ENCODE measurements at regions not wholly inside any gene's neighbourhood (a gene's known extent, or its start where the extent isn't known, plus 50 kb on each side); places are given as distances from the start of the nearest gene placed in this dataset.

DNA sequence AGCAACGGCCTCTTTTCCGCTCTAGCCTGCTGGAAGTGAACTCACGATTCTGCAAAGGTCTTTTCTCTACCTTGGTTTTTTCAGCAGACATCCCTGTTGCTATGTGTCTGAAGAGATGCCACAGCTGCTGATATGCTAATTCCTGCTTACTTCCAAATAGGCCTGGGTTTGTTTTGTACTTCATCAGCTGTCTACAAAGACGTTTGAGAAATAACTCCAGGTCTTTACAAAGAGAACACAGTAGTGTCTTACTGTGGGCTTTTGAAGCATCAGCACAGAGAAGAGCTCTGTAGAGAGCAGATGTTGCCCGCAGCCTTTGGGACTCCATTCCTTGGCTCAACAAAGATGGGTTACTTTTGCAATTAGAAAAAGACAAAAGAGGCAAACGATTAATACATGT is 1366.5 kb downstream of the AACS start:
- H3K4me3 ChIP-seq, result no peak overlapping the region
- no peak for DNase-seq (ENCODE audit: low spot score)
- no peak overlapping the region for H3K27ac ChIP-seq
- TF ChIP-seq, protein P1, sequence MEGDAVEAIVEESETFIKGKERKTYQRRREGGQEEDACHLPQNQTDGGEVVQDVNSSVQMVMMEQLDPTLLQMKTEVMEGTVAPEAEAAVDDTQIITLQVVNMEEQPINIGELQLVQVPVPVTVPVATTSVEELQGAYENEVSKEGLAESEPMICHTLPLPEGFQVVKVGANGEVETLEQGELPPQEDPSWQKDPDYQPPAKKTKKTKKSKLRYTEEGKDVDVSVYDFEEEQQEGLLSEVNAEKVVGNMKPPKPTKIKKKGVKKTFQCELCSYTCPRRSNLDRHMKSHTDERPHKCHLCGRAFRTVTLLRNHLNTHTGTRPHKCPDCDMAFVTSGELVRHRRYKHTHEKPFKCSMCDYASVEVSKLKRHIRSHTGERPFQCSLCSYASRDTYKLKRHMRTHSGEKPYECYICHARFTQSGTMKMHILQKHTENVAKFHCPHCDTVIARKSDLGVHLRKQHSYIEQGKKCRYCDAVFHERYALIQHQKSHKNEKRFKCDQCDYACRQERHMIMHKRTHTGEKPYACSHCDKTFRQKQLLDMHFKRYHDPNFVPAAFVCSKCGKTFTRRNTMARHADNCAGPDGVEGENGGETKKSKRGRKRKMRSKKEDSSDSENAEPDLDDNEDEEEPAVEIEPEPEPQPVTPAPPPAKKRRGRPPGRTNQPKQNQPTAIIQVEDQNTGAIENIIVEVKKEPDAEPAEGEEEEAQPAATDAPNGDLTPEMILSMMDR (IDR thresholded peaks at IDR 0.05), result no peak

DNA sequence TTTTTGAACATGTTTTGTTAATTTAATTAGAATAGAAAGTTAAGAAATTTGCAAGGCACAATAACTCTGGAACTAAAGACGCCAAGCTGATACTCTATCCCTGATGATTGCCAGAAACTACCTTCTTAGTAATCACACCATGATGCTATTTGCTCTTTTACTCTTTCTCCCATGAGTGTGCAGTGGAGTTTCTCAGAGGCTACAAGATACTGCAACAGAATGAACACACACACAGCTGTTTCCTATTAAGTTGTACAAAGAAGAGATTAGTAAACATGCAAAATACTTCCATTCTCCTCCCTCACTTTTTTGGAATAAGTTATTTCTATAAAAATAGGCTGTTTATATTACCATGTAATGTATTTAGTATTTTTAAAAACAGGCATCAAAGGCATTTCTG is 1367.5 kb downstream of the AACS start:
- Histone ChIP-seq H3K27ac (no peak overlapping the region), H3K4me3 (no peak overlapping the region)
- TF ChIP-seq, protein P1 (IDR thresholded peaks at IDR 0.05), result no peak
- DNase-seq (ENCODE audit: low spot score), result no peak

DNA sequence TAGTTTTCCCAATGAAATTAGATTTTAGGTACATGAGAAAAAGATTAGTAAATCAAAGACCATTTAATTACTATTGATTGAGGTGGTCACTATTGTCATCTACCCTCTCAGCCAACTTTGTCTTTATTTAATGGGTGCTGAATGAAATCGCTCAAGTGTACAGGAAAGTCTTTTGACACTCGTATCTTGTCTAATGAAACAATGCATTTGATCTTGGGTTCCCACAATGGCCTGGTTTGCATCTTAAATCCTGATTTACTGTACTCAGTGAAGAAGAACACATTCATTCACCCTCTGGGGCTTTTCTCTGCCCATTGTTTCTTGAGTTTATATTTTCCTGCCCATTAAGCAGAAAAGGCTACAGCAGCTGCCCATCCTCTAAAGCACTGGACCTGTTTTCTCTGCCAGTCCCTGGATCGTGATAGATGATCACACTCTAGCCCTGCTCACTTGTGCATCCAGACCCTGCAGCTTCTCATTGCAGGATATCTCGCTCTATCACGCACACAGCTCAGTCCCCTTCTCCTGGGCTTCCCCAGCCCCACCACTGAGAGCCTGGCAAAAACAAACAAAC is 1369.3 kb downstream of the AACS start:
- Histone ChIP-seq H3K4me3 (no peak overlapping the region), H3K27ac (no peak overlapping the region)
- DNase-seq (ENCODE audit: low spot score), result no peak
- TF ChIP-seq, protein P1 (IDR thresholded peaks at IDR 0.05), result no peak

DNA sequence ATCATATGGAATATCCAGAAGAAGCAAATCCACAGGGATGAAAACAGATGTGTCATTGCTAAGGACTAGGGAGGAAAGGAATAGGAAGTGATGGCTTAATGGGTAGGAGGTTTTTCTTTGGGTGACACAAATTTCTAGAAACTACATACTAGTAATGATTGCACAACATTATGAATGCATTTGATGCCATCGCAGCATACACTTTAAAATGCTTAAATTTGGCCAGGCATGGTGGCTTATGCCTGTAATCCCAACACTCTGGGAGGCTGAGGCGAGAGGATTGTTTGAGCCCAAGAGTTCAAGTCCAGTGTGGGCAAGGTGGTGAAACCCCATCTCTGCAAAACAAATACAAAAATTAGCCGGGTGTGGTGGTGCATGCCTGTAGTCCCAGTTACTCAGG is 1370.8 kb downstream of the AACS start:
- Histone ChIP-seq H3K4me3 (no peak overlapping the region), H3K27ac (no peak overlapping the region)
- TF ChIP-seq, protein P1 (IDR thresholded peaks at IDR 0.05), result no peak
- no peak for DNase-seq (ENCODE audit: low spot score)

DNA sequence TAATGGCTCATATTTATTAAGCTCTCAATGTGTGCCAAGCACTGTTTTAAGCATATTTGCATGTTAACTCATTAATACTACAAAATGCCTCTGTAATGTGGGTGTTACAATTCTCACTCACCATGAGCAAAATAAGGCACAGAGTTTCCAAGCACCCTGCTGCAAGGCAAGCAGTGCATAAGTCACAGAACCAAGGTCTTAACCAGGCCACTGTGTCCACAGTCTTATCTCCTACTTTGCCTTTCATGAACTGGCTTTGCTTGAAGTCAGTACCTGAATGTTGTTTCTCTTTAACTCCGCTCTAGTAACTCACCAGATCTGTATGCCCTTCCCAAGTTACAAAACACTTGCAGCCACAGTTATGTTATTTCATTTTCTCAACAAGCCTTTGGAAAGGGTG is 1372.7 kb downstream of the AACS start:
- TF ChIP-seq, protein P1 (IDR thresholded peaks at IDR 0.05), result no peak
- DNase-seq (ENCODE audit: low spot score), result no peak
- Histone ChIP-seq H3K4me3 (no peak overlapping the region), H3K27ac (no peak overlapping the region)

DNA sequence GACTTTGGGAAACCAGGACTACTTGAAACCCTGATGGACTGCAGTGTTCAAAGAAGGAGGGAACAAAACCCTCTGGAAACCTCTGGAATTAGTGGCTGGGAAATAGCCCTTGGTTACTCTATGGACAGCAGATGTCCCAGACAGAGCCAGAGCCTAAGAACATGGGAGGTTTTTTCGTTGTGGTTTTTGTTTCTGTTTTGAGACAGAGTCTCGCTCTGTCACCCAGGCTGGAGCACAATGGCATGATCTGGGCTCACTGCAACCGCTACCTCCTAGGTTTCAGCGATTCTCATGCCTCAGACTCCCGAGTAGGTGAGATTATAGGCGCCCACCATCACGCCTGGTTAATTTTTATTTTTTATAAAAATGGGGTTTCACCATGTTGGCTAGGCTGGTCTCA is 1378.7 kb downstream of the AACS start:
- no peak for DNase-seq (ENCODE audit: low spot score)
- TF ChIP-seq, protein P1 (IDR thresholded peaks at IDR 0.05), result no peak
- H3K27ac ChIP-seq, result no peak overlapping the region
- no peak overlapping the region for H3K4me3 ChIP-seq

DNA sequence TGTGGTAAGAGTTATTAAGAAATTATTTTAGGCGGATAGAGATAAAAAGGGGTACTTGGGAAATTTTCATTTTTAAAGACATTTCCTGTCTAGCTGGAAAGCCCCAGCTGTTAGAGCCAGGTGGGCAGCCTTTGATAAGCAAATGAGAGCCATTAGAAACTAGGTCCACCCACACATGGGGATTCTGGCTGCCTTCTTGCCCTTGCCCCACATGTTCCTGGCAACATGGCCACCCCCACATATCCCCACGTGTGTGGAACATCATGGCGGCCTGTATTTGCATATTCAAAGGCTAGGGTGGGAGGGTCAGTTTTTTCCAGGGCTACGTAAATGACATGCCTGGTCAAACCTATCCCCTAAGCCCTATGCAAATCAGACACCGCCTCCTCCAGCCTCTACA is 1382.1 kb downstream of the AACS start:
- TF ChIP-seq, protein P1 (IDR thresholded peaks at IDR 0.05), result no peak
- no peak overlapping the region for H3K4me3 ChIP-seq
- no peak for DNase-seq (ENCODE audit: low spot score)
- H3K27ac ChIP-seq, result no peak overlapping the region

Measured in coronary artery (tissue), 2 donors.